Lower lobe of right lung (tissue), 2 donors: ENCODE measurements at regions not wholly inside any gene's neighbourhood (a gene's known extent, or its start where the extent isn't known, plus 50 kb on each side); places are given as distances from the start of the nearest gene placed in this dataset.
"Not testable (repeated sequence)": the region's sequence is repeated elsewhere in the genome, so short reads cannot be mapped to it uniquely, and the experiment has no call there.

ENCODE experiments used
- ATAC-seq, 2 donors: fragments of 200-7000 bp; cut with Tn5 transposase; one replicate each; pipeline ENCODE4 v1.9.1; 2020 to 2022; ENCODE audit warnings: mild to moderate bottlenecking in 2 of 2, moderate library complexity in 2 of 2
- DNase-seq: peaks from one replicate; pipeline ENCODE4 v3.0.0-alpha.2; 2020
- H3K27ac ChIP-seq: fragments of 200-600 bp; one replicate; pipeline ENCODE4 v1.8.0; 2022
- H3K27me3 ChIP-seq: fragments of 200-600 bp; one replicate; pipeline ENCODE4 v1.8.0; 2022; ENCODE audit warnings: low read depth
- H3K36me3 ChIP-seq: fragments of 200-600 bp; one replicate; pipeline ENCODE4 v1.8.0; 2022; ENCODE audit warnings: mild to moderate bottlenecking
- H3K4me1 ChIP-seq: fragments of 200-600 bp; one replicate; pipeline ENCODE4 v1.8.0; 2022
- H3K4me3 ChIP-seq: fragments of 200-600 bp; one replicate; pipeline ENCODE4 v1.8.0; 2022; ENCODE audit warnings: mild to moderate bottlenecking
- H3K9me3 ChIP-seq: fragments of 200-600 bp; one replicate; pipeline ENCODE4 v1.8.0; 2022
- CTCF ChIP-seq: fragments of 200-600 bp; IDR thresholded peaks from one replicate; pipeline ENCODE4 v1.8.0; 2022; ENCODE audit warnings: antibody characterized with exemption, mild to moderate bottlenecking
- intact Hi-C: fragments of 100-400 bp; cut with DNase I; formaldehyde crosslinking; loops from one replicate; pipeline ENCODE4 v1.11.0; 2022
- donor health status: DM: no; HTN: yes; CAD: no; lungs with severe emphysema.

GRCh38 chr5:117604845-117605244 lies 1030.2 kb upstream of the SEMA6A start:
- Histone ChIP-seq H3K36me3 (no peaks in the 10 kb centered on the region), H3K9me3 (no peaks in the 10 kb centered on the region), H3K4me3 (no peak overlapping the region), H3K27me3 (no peaks in the 10 kb centered on the region), H3K4me1 (no peaks in the 10 kb centered on the region), H3K27ac (no peak overlapping the region)
- intact Hi-C loops, result no loop called here
- DNase-seq, result no peak
- TF ChIP-seq CTCF, result no peak
- ATAC-seq, result no peak

- ATAC-seq, intact Hi-C loops, H3K36me3 ChIP-seq, H3K27me3 ChIP-seq, H3K27ac ChIP-seq, H3K4me3 ChIP-seq, DNase-seq, H3K9me3 ChIP-seq, H3K4me1 ChIP-seq: not testable (repeated sequence)
Measured at GRCh38 chr5:117599811-117600210, 1025.2 kb upstream of the SEMA6A start.

- peak; percentile 48 to 58 for ATAC-seq
- Histone ChIP-seq H3K27ac (no peak overlapping the region), H3K36me3 (no peaks in the 10 kb centered on the region), H3K4me1 (peaks cover 6% of the 10 kb centered on the region), H3K27me3 (no peaks in the 10 kb centered on the region), H3K4me3 (no peak overlapping the region), H3K9me3 (no peaks in the 10 kb centered on the region)
- no peak for DNase-seq
- no peak for TF ChIP-seq CTCF
- intact Hi-C loops, result no loop called here
Measured at GRCh38 chr5:117594166-117594565, 1019.5 kb upstream of the SEMA6A start.

GRCh38 chr5:117590944-117591343 lies 1016.3 kb upstream of the SEMA6A start:
- Histone ChIP-seq H3K4me3 (no peak overlapping the region), H3K4me1 (peaks cover 6% of the 10 kb centered on the region), H3K27ac (no peak overlapping the region), H3K27me3 (no peaks in the 10 kb centered on the region), H3K36me3 (no peaks in the 10 kb centered on the region), H3K9me3 (no peaks in the 10 kb centered on the region)
- no peak for DNase-seq
- ATAC-seq, result no peak
- TF ChIP-seq CTCF, result no peak
- intact Hi-C loops, result no loop called here

- Histone ChIP-seq H3K4me1 (peaks cover 4% of the 10 kb centered on the region), H3K27me3 (no peaks in the 10 kb centered on the region), H3K9me3 (no peaks in the 10 kb centered on the region), H3K4me3 (no peak overlapping the region), H3K27ac (no peak overlapping the region), H3K36me3 (no peaks in the 10 kb centered on the region)
- no peak for ATAC-seq
- intact Hi-C loops, result no loop called here
- TF ChIP-seq CTCF, result no peak
- DNase-seq, result no peak
Measured at GRCh38 chr5:117588611-117589010, 1014.0 kb upstream of the SEMA6A start.

GRCh38 chr5:117587111-117587510 lies 1012.5 kb upstream of the SEMA6A start:
- Histone ChIP-seq H3K27ac (no peak overlapping the region), H3K4me1 (no peaks in the 10 kb centered on the region), H3K27me3 (no peaks in the 10 kb centered on the region), H3K9me3 (no peaks in the 10 kb centered on the region), H3K4me3 (no peak overlapping the region), H3K36me3 (no peaks in the 10 kb centered on the region)
- intact Hi-C loops, result no loop called here
- no peak for TF ChIP-seq CTCF
- no peak for ATAC-seq
- no peak for DNase-seq
